ENCODE measurements at regions not wholly inside any gene's neighbourhood (a gene's known extent, or its start where the extent isn't known, plus 50 kb on each side); places are given as distances from the start of the nearest gene placed in this dataset.

GRCh38 chr1:234724516-234725176 lies 114.7 kb upstream of the IRF2BP2 start (continued):
- TF ChIP-seq NAIF1 (CRISPR knock-in tag; IDR thresholded peaks at IDR 0.05; ENCODE audit: borderline replicate concordance) (no peak), BCL3 (CRISPR knock-in tag; IDR thresholded peaks at IDR 0.05) (no peak; the same call in 1 of the 2 replicates), MLLT10 (CRISPR knock-in tag; IDR thresholded peaks at IDR 0.05) (no peak), GPBP1L1 (CRISPR knock-in tag; IDR thresholded peaks at IDR 0.05) (no peak), WIZ (CRISPR knock-in tag; IDR thresholded peaks at IDR 0.05) (no peak), PATZ1 (CRISPR knock-in tag; IDR thresholded peaks at IDR 0.05) (no peak), NFE2L2 (IDR thresholded peaks at IDR 0.05; ENCODE audit: low read length) (no peak), MYNN (CRISPR knock-in tag; IDR thresholded peaks at IDR 0.05; ENCODE audit: low read depth) (no peak), ZNF136 (CRISPR knock-in tag; IDR thresholded peaks at IDR 0.05; ENCODE audit: low read depth) (no peak), REST (IDR thresholded peaks at IDR 0.05; ENCODE audit: borderline replicate concordance in 1 of 2, low read depth in 1 of 2, low read length in 2 of 2) (peak in 1 of 2 experiments; percentile 50; a peak in 2 of 4 replicates), CAMTA2 (CRISPR knock-in tag; IDR thresholded peaks at IDR 0.05; ENCODE audit: borderline replicate concordance) (no peak), ELF3 (CRISPR knock-in tag; IDR thresholded peaks at IDR 0.05) (peak; percentile 68; the same call in 1 of the 2 replicates), ARID5B (CRISPR knock-in tag; IDR thresholded peaks at IDR 0.05) (0 out of 2 replicates have a peak, but pooled peaks have one; percentile 18), PHF5A (CRISPR knock-in tag; IDR thresholded peaks at IDR 0.05; ENCODE audit: low read depth, unreplicated experiment) (no peak), SOX6 (IDR thresholded peaks at IDR 0.05) (no peak), SOX6 (CRISPR knock-in tag; IDR thresholded peaks at IDR 0.05) (peak; percentile 84), ZNF552 (CRISPR knock-in tag; IDR thresholded peaks at IDR 0.05; ENCODE audit: borderline replicate concordance) (no peak; the same call in 1 of the 2 replicates), HHEX (CRISPR knock-in tag; IDR thresholded peaks at IDR 0.05) (no peak)
